ENCODE measurements at regions not wholly inside any gene's neighbourhood (a gene's known extent, or its start where the extent isn't known, plus 50 kb on each side); places are given as distances from the start of the nearest gene placed in this dataset.

DNA sequence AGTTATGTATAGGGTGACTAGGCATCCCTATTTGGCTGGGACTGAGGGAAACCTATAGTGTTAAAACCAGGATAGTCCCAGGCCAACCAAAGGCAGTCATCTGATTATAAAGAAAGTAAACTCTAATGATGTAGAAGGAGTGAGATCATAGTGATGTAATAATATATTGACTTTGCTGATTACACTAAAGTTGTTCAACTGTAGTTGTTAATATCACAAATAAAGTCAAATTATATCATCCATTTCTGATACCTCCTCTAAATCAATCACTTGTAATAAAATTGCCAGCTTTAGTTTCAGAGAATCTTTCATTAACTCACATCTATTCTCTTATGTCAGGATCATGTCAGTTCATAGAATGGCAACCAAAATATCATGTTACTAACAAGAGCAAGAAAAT is 98.6 kb downstream of the FOXB1 start:
- H3K36me3 ChIP-seq (ENCODE audit: insufficient read depth, low read length), result no peaks in the 10 kb centered on the region
- no peak overlapping the region for H2AFZ ChIP-seq (ENCODE audit: low read length)
- no peaks in the 10 kb centered on the region for H3K79me2 ChIP-seq (ENCODE audit: insufficient read depth, low read length)
- no peaks in the 10 kb centered on the region for H3K9me3 ChIP-seq (ENCODE audit: low read depth, low read length)
- no peak overlapping the region for H3K27ac ChIP-seq (ENCODE audit: low read depth, low read length)
- H3K4me1 ChIP-seq (ENCODE audit: insufficient read depth, low read length), result no peaks in the 10 kb centered on the region
- TF ChIP-seq, protein P1, sequence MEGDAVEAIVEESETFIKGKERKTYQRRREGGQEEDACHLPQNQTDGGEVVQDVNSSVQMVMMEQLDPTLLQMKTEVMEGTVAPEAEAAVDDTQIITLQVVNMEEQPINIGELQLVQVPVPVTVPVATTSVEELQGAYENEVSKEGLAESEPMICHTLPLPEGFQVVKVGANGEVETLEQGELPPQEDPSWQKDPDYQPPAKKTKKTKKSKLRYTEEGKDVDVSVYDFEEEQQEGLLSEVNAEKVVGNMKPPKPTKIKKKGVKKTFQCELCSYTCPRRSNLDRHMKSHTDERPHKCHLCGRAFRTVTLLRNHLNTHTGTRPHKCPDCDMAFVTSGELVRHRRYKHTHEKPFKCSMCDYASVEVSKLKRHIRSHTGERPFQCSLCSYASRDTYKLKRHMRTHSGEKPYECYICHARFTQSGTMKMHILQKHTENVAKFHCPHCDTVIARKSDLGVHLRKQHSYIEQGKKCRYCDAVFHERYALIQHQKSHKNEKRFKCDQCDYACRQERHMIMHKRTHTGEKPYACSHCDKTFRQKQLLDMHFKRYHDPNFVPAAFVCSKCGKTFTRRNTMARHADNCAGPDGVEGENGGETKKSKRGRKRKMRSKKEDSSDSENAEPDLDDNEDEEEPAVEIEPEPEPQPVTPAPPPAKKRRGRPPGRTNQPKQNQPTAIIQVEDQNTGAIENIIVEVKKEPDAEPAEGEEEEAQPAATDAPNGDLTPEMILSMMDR (IDR thresholded peaks at IDR 0.05; ENCODE audit: extremely low read depth, low read depth, low read length), result no peak
- H3K27me3 ChIP-seq (ENCODE audit: insufficient read depth, low read length), result peaks cover 39% of the 10 kb centered on the region
- H3K4me3 ChIP-seq (ENCODE audit: insufficient read depth, low read length), result no peak overlapping the region
- H3K4me2 ChIP-seq (ENCODE audit: insufficient read depth, low read length), result no peak overlapping the region
- no peaks in the 10 kb centered on the region for H4K20me1 ChIP-seq (ENCODE audit: insufficient read depth, low read length)
- DNase-seq (ENCODE audit: insufficient read length, low spot score, missing footprints), result no peak

DNA sequence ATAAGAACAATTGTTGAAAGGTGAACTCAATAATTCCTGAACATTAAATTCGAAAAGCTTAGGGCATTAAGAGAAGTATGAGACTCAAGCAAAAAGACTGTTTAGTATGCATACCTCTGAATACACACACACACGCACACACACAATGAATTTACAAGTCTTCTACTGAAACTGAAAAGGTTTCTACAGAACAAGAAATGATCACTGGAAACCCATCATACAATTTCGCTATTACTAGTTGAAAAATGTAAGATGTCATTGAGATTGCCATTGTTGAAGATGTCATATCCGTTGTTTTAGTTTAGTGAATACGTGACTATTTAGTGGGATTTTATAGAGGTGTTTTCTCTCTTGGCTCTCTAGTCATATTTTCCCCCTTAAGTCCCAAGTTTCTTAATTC is 106.8 kb downstream of the FOXB1 start:
- H4K20me1 ChIP-seq (ENCODE audit: insufficient read depth, low read length), result no peaks in the 10 kb centered on the region
- H3K4me1 ChIP-seq (ENCODE audit: insufficient read depth, low read length), result no peaks in the 10 kb centered on the region
- TF ChIP-seq, protein P1 (IDR thresholded peaks at IDR 0.05; ENCODE audit: extremely low read depth, low read depth, low read length), result no peak
- H2AFZ ChIP-seq (ENCODE audit: low read length), result no peak overlapping the region
- H3K27ac ChIP-seq (ENCODE audit: low read depth, low read length), result no peak overlapping the region
- H3K27me3 ChIP-seq (ENCODE audit: insufficient read depth, low read length), result peaks cover 12% of the 10 kb centered on the region
- no peak overlapping the region for H3K4me2 ChIP-seq (ENCODE audit: insufficient read depth, low read length)
- no peak overlapping the region for H3K4me3 ChIP-seq (ENCODE audit: insufficient read depth, low read length)
- H3K36me3 ChIP-seq (ENCODE audit: insufficient read depth, low read length), result no peaks in the 10 kb centered on the region
- no peaks in the 10 kb centered on the region for H3K9me3 ChIP-seq (ENCODE audit: low read depth, low read length)
- DNase-seq (ENCODE audit: insufficient read length, low spot score, missing footprints), result no peak
- H3K79me2 ChIP-seq (ENCODE audit: insufficient read depth, low read length), result no peaks in the 10 kb centered on the region

DNA sequence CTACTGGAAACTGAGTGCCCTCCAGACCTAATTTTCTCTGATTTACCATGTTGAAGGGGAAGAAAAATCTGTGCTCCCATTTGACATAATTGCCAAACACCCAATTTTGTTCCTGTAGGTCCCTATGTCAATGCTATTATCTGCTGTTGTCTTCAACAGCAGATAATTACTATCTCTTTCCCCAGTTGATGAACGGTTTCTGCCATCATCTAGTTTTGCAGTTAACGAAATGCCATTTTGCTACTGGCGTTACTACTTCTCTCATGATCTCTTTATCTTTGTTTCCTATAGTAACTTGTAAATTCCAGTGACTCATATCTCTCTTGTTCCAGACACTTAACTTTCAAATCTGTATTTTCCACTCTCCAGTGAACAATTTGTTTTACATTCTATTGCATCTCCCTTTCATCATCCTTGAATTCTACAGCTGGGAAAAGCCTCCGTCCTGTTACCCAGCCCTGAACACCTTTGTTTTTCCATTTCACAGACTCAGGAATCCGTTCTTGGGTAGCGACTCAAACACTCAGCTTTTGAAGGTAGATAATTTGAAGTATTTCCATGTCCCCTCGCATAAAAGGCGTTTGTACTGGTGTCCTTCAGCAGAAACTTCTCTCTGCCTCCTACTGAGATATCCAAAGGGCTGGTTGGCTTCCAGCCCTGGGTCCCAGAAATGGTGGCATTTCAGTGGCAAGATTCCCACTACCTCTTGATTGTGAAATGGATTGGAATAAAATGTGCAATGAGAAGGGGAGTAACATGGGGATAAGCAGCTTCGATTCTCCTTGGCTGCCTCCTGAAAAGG is 111.7 kb downstream of the FOXB1 start:
- Histone ChIP-seq H3K4me3 (ENCODE audit: insufficient read depth, low read length) (no peak overlapping the region), H3K4me1 (ENCODE audit: insufficient read depth, low read length) (no peaks in the 10 kb centered on the region), H3K27me3 (ENCODE audit: insufficient read depth, low read length) (peaks cover 48% of the 10 kb centered on the region), H2AFZ (ENCODE audit: low read length) (no peak overlapping the region), H3K9me3 (ENCODE audit: low read depth, low read length) (no peaks in the 10 kb centered on the region), H3K4me2 (ENCODE audit: insufficient read depth, low read length) (no peak overlapping the region), H3K36me3 (ENCODE audit: insufficient read depth, low read length) (no peaks in the 10 kb centered on the region), H3K27ac (ENCODE audit: low read depth, low read length) (no peak overlapping the region), H3K79me2 (ENCODE audit: insufficient read depth, low read length) (no peaks in the 10 kb centered on the region), H4K20me1 (ENCODE audit: insufficient read depth, low read length) (no peaks in the 10 kb centered on the region)
- TF ChIP-seq, protein P1 (IDR thresholded peaks at IDR 0.05; ENCODE audit: extremely low read depth, low read depth, low read length), result no peak
- no peak for DNase-seq (ENCODE audit: insufficient read length, low spot score, missing footprints)

DNA sequence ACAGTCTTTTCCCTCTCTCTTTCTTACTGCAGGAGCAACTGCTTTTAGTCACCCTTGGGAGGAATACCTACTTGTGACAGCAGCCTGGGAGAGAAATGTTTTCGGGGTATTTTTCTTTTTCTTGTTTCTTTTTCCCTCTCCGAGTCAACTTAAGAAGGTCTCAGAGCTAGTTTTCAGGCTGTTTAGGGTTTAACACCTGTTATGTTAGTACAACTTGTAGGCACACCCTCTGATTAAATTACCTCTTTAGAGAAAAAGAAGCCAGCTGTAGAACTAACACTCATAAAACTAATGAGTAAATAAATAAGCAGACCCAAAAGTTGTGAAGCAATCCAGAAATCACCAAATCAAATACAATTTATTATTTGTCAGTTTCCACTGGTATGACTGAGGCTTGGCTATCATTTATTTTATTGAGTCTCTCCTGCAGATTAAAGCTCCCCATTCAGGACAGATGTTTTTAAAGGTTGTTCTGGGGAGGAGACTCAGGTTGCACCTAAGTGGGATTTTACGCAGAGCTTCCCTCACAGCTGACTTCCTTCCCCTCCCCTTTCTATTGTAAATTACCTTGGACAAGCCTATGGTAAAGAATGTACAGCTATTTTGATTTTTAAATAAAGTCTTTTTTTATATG is 112.5 kb downstream of the FOXB1 start:
- no peaks in the 10 kb centered on the region for H3K79me2 ChIP-seq (ENCODE audit: insufficient read depth, low read length)

More for the DNA sequence above, 112.5 kb downstream of the FOXB1 start:
- Histone ChIP-seq H3K9me3 (ENCODE audit: low read depth, low read length) (no peaks in the 10 kb centered on the region), H3K4me3 (ENCODE audit: insufficient read depth, low read length) (no peak overlapping the region), H3K4me2 (ENCODE audit: insufficient read depth, low read length) (no peak overlapping the region), H3K4me1 (ENCODE audit: insufficient read depth, low read length) (no peaks in the 10 kb centered on the region), H3K27me3 (ENCODE audit: insufficient read depth, low read length) (peaks cover 48% of the 10 kb centered on the region), H3K27ac (ENCODE audit: low read depth, low read length) (no peak overlapping the region), H3K36me3 (ENCODE audit: insufficient read depth, low read length) (no peaks in the 10 kb centered on the region), H4K20me1 (ENCODE audit: insufficient read depth, low read length) (no peaks in the 10 kb centered on the region), H2AFZ (ENCODE audit: low read length) (no peak overlapping the region)
- no peak for DNase-seq (ENCODE audit: insufficient read length, low spot score, missing footprints)
- TF ChIP-seq, protein P1 (IDR thresholded peaks at IDR 0.05; ENCODE audit: extremely low read depth, low read depth, low read length), result no peak

Data from osteoblast (primary cell).